Left colon (tissue), 2 donors: ENCODE measurements at regions not wholly inside any gene's neighbourhood (a gene's known extent, or its start where the extent isn't known, plus 50 kb on each side); places are given as distances from the start of the nearest gene placed in this dataset.

Source experiments
- ATAC-seq: fragments of 200-7000 bp; cut with Tn5 transposase; one replicate; pipeline ENCODE4 v1.9.1; 2020; ENCODE audit warnings: mild to moderate bottlenecking, moderate library complexity
- DNase-seq, 2 donors: peaks; one replicate each; pipeline ENCODE4 v3.0.0-alpha.2; 2020
- intact Hi-C, 2 donors: fragments of 100-400 bp; cut with DNase I in 1 of 2; cut with micrococcal nuclease in 1 of 2; formaldehyde crosslinking; loops; one replicate each; pipeline versions ENCODE4 v1.11.2 to v1.14.0; 2022; cut with DNase I, micrococcal nuclease
- donor health status: DM: no; HTN: no; CAD: no.
- donor health status: DM: yes; HTN: yes; CAD: no.

DNA sequence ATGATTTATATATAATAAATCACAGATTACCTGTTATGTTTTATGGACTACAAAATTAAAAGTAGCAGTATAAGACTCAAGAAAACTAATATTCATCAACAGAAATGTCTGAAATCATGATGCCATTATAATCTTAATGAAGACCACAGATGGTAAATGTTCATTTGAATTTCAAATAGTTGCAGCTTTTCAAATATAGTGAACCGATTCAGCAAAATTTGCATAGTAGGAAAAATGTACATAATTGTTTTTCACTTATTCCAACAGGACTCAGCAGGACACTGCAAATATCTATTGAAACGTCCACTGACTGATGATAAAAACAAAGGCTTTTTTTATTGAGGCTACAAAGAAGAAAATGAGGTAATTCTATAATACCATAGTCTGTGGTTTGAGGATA lies 51.2 kb upstream of the LSM8 start:
- no peak for ATAC-seq
- DNase-seq = no peak
- intact Hi-C loops = no loop called here
